ENCODE measurements at regions not wholly inside any gene's neighbourhood (a gene's known extent, or its start where the extent isn't known, plus 50 kb on each side); places are given as distances from the start of the nearest gene placed in this dataset.

DNA sequence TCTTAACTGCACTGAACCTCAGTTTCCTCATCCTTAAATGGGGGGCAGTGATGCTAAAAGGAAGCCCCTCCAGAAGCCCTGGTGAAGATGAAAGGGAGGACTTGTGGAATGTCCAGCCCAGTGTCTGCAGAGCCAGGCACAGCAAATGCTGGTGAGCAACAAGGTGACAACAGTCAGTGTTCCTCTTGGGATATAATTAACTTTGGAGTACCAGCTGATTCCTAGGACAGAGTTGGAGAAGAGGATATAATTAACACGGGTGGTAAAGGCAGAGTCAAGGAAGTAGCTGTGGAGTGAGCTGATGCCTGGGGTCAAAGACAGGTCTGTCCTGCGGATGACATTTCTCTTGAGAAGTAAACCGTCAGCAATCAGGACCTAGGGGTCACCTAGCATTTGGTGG lies 60.7 kb upstream of the MRPS6 start:
- H3K27ac Mint-ChIP-seq (ENCODE audit: unreplicated experiment), result no peak overlapping the region
- BruUV-seq (replicated peaks), result no TSS peak

DNA sequence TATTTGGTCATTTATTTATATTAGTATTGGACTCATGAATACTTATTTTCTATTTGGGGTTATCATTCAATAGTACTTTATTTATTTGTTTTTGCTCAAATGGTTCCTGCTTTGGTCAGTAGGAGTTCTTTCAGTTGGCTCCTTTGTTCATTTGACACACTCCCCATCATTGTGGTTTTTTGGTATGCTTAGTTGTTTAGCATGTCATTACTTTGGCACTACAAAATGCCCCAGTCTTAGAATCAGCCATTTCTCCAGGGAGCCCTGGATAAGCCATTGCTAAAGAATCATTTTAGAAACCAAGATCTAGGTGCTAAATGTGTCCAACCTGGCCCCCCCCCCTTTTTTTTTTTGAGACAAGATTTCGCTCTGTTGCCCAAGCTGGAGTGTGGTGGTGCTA lies 61.7 kb upstream of the MRPS6 start:
- TF ChIP-seq, protein P1, sequence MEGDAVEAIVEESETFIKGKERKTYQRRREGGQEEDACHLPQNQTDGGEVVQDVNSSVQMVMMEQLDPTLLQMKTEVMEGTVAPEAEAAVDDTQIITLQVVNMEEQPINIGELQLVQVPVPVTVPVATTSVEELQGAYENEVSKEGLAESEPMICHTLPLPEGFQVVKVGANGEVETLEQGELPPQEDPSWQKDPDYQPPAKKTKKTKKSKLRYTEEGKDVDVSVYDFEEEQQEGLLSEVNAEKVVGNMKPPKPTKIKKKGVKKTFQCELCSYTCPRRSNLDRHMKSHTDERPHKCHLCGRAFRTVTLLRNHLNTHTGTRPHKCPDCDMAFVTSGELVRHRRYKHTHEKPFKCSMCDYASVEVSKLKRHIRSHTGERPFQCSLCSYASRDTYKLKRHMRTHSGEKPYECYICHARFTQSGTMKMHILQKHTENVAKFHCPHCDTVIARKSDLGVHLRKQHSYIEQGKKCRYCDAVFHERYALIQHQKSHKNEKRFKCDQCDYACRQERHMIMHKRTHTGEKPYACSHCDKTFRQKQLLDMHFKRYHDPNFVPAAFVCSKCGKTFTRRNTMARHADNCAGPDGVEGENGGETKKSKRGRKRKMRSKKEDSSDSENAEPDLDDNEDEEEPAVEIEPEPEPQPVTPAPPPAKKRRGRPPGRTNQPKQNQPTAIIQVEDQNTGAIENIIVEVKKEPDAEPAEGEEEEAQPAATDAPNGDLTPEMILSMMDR (IDR thresholded peaks at IDR 0.05; ENCODE audit: unreplicated experiment), result no peak
- Mint-ChIP-seq H3K36me3 (ENCODE audit: insufficient read depth, unreplicated experiment) (no peaks in the 10 kb centered on the region), H3K4me3 (ENCODE audit: low read depth, unreplicated experiment) (no peak overlapping the region), H3K9me3 (ENCODE audit: low read depth, unreplicated experiment) (peaks cover 9% of the 10 kb centered on the region), H3K27me3 (ENCODE audit: unreplicated experiment) (no peaks in the 10 kb centered on the region), H3K27ac (ENCODE audit: unreplicated experiment) (no peak overlapping the region), H3K4me1 (ENCODE audit: low read depth, unreplicated experiment) (no peaks in the 10 kb centered on the region)
- DNase-seq, result no peak
- BruUV-seq (replicated peaks), result no TSS peak
- intact Hi-C loops (cut with micrococcal nuclease; ENCODE audit: unreplicated experiment), result no loop called here
- CTCF ChIA-PET, result no interaction called here

More for the DNA sequence above, 60.7 kb upstream of the MRPS6 start:
- H3K4me3 Mint-ChIP-seq (ENCODE audit: low read depth, unreplicated experiment), result no peak overlapping the region
- peaks cover 9% of the 10 kb centered on the region for H3K9me3 Mint-ChIP-seq (ENCODE audit: low read depth, unreplicated experiment)
- H3K4me1 Mint-ChIP-seq (ENCODE audit: low read depth, unreplicated experiment), result no peaks in the 10 kb centered on the region
- TF ChIP-seq, protein P1 (IDR thresholded peaks at IDR 0.05; ENCODE audit: unreplicated experiment), result no peak
- no peaks in the 10 kb centered on the region for H3K27me3 Mint-ChIP-seq (ENCODE audit: unreplicated experiment)
- no peaks in the 10 kb centered on the region for H3K36me3 Mint-ChIP-seq (ENCODE audit: insufficient read depth, unreplicated experiment)
- CTCF ChIA-PET, result no interaction called here
- no peak for DNase-seq
- intact Hi-C loops (cut with micrococcal nuclease; ENCODE audit: unreplicated experiment), result no loop called here

DNA sequence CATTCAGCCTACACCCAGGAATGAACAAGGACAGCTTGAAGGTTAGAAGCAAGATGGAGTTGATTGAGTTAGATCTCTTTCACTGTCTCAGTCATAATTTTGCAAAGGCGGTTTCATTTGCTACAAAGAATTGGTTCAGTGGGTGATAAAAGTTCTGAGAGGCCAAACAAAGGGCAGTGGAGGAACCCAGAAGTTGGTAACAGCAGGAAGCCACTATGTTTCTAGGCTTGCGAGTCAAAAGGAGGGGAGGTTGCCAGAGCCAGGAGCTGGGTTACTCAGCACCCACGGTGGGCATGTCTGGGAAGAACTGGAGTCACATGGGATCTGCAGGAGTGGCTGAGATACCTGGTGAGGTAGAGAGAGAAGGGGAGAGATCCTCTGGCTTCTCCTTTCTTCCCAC lies 64.2 kb upstream of the MRPS6 start:
- no peak for DNase-seq
- TF ChIP-seq, protein P1 (IDR thresholded peaks at IDR 0.05; ENCODE audit: unreplicated experiment), result no peak
- H3K27me3 Mint-ChIP-seq (ENCODE audit: unreplicated experiment), result no peaks in the 10 kb centered on the region
- BruUV-seq (replicated peaks), result no TSS peak
- no peak overlapping the region for H3K27ac Mint-ChIP-seq (ENCODE audit: unreplicated experiment)
- intact Hi-C loops (cut with micrococcal nuclease; ENCODE audit: unreplicated experiment), result no loop called here
- H3K36me3 Mint-ChIP-seq (ENCODE audit: insufficient read depth, unreplicated experiment), result no peaks in the 10 kb centered on the region
- no peak overlapping the region for H3K4me3 Mint-ChIP-seq (ENCODE audit: low read depth, unreplicated experiment)
- peaks cover 5% of the 10 kb centered on the region for H3K9me3 Mint-ChIP-seq (ENCODE audit: low read depth, unreplicated experiment)
- H3K4me1 Mint-ChIP-seq (ENCODE audit: low read depth, unreplicated experiment), result no peaks in the 10 kb centered on the region
- CTCF ChIA-PET, result no interaction called here

DNA sequence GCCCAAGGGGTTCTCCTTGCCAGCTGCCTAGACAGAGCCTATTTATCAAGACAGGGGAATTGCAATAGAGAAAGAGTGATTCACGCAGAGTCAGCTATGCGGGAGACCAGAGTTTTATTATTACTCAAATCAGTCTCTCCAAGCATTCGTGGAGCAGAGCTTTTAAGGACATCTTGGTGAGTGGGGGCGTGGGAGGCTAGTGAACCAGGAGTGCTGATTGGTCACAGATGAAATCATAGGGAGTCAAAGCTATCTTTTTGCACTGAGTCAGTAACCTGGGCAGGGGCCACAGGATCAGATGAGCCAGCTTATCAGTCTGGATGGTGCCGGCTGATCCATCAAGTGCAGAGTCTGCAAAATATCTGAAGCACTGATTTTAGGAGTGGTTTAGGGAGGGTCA lies 64.8 kb upstream of the MRPS6 start:
- Mint-ChIP-seq H3K9me3 (ENCODE audit: low read depth, unreplicated experiment) (peaks cover 5% of the 10 kb centered on the region), H3K27me3 (ENCODE audit: unreplicated experiment) (no peaks in the 10 kb centered on the region), H3K27ac (ENCODE audit: unreplicated experiment) (no peak overlapping the region), H3K36me3 (ENCODE audit: insufficient read depth, unreplicated experiment) (no peaks in the 10 kb centered on the region), H3K4me3 (ENCODE audit: low read depth, unreplicated experiment) (no peak overlapping the region), H3K4me1 (ENCODE audit: low read depth, unreplicated experiment) (no peaks in the 10 kb centered on the region)
- BruUV-seq (replicated peaks), result no TSS peak
- TF ChIP-seq, protein P1 (IDR thresholded peaks at IDR 0.05; ENCODE audit: unreplicated experiment), result no peak
- intact Hi-C loops (cut with micrococcal nuclease; ENCODE audit: unreplicated experiment), result no loop called here
- CTCF ChIA-PET, result no interaction called here
- DNase-seq, result no peak

Data from Calu3 (cell line).